Activated B cell treated with CpG ODN at 0.5 μM for 24 hours (primary cell): ENCODE measurements at regions not wholly inside any gene's neighbourhood (a gene's known extent, or its start where the extent isn't known, plus 50 kb on each side); places are given as distances from the start of the nearest gene placed in this dataset.

ENCODE experiments used
- ATAC-seq: fragments of 200-7000 bp; cut with Tn5 transposase; one replicate; pipeline ENCODE4 v1.10.0; 2021; ENCODE audit warnings: low read depth, mild to moderate bottlenecking, moderate library complexity
- CTCF ChIA-PET: fragments of 350-600 bp; sonication (Branson Sonifier 250); formaldehyde crosslinking; loops from one replicate; lab custom pipeline; 2021; ENCODE audit warnings: antibody characterized with exemption; lab: Charles Lee
- POLR2A ChIA-PET: fragments of 350-600 bp; sonication (Branson Sonifier 250); formaldehyde crosslinking; loops from one replicate; lab custom pipeline; 2021; ENCODE audit warnings: antibody characterized with exemption; lab: Charles Lee
- DNase-seq: peaks from one replicate; pipeline ENCODE4 v3.0.0; 2022
- H3K27ac Mint-ChIP-seq: one replicate; pipeline ENCODE4 v1.8.0; 2020; ENCODE audit warnings: mixed read lengths
- H3K27me3 Mint-ChIP-seq: one replicate; pipeline ENCODE4 v1.8.0; 2021; ENCODE audit warnings: mixed read lengths
- H3K36me3 Mint-ChIP-seq: one replicate; pipeline ENCODE4 v1.8.0; 2021; ENCODE audit warnings: low read depth, mixed read lengths
- H3K4me1 Mint-ChIP-seq: one replicate; pipeline ENCODE4 v1.8.0; 2021; ENCODE audit warnings: mixed read lengths
- H3K4me3 Mint-ChIP-seq: one replicate; pipeline ENCODE4 v1.8.0; 2020; ENCODE audit warnings: mild to moderate bottlenecking, mixed read lengths
- H3K9me3 Mint-ChIP-seq: one replicate; pipeline ENCODE4 v1.8.0; 2020; ENCODE audit warnings: mixed read lengths
- CTCF ChIP-seq: fragments of 200-600 bp; IDR thresholded peaks from one replicate; pipeline ENCODE4 v1.8.0; 2022; ENCODE audit warnings: antibody characterized with exemption, mild to moderate bottlenecking
- intact Hi-C: fragments of 100-400 bp; cut with micrococcal nuclease; formaldehyde crosslinking; loops from one replicate; pipeline ENCODE4 v1.15.1; 2024

GRCh38 chr21:41625428-41625827, 117.5 kb upstream of the TMPRSS2 start:
- no peak overlapping the region for H3K4me3 Mint-ChIP-seq
- no peak for TF ChIP-seq CTCF
- ChIA-PET CTCF (no interaction called here), POLR2A (no interaction called here)
- H3K27me3 Mint-ChIP-seq = peaks cover 32% of the 10 kb centered on the region
- H3K4me1 Mint-ChIP-seq = no peaks in the 10 kb centered on the region
- intact Hi-C loops = no loop called here
- H3K36me3 Mint-ChIP-seq = no peaks in the 10 kb centered on the region
- no peak for DNase-seq
- H3K27ac Mint-ChIP-seq = no peak overlapping the region
- no peak for ATAC-seq
- H3K9me3 Mint-ChIP-seq = no peaks in the 10 kb centered on the region

- POLR2A ChIA-PET = no interaction called here
- Mint-ChIP-seq H3K9me3 (no peaks in the 10 kb centered on the region), H3K36me3 (no peaks in the 10 kb centered on the region), H3K27me3 (peaks cover 32% of the 10 kb centered on the region), H3K4me3 (no peak overlapping the region), H3K27ac (no peak overlapping the region), H3K4me1 (no peaks in the 10 kb centered on the region)
- DNase-seq = no peak
- ATAC-seq = no peak
- TF ChIP-seq CTCF = no peak
- CTCF ChIA-PET = no interaction called here
- intact Hi-C loops = no loop called here
Observed at GRCh38 chr21:41624674-41625310, 116.8 kb upstream of the TMPRSS2 start.

- POLR2A ChIA-PET = no interaction called here
Observed at GRCh38 chr21:41623945-41624344, 116.0 kb upstream of the TMPRSS2 start.

GRCh38 chr21:41622831-41623548, 115.0 kb upstream of the TMPRSS2 start:
- intact Hi-C loops = no loop called here
- peaks cover 33% of the 10 kb centered on the region for H3K27me3 Mint-ChIP-seq
- DNase-seq (no peak), ATAC-seq (no peak)
- H3K4me1 Mint-ChIP-seq = no peaks in the 10 kb centered on the region
- POLR2A ChIA-PET = no interaction called here
- H3K27ac Mint-ChIP-seq = no peak overlapping the region
- no peaks in the 10 kb centered on the region for H3K36me3 Mint-ChIP-seq
- no peak for TF ChIP-seq CTCF
- CTCF ChIA-PET = no interaction called here
- H3K9me3 Mint-ChIP-seq = no peaks in the 10 kb centered on the region
- no peak overlapping the region for H3K4me3 Mint-ChIP-seq

More at GRCh38 chr21:41623945-41624344, 116.0 kb upstream of the TMPRSS2 start:
- Mint-ChIP-seq H3K4me1 (no peaks in the 10 kb centered on the region), H3K27me3 (peaks cover 35% of the 10 kb centered on the region), H3K9me3 (no peaks in the 10 kb centered on the region), H3K4me3 (no peak overlapping the region), H3K27ac (no peak overlapping the region), H3K36me3 (no peaks in the 10 kb centered on the region)
- DNase-seq = no peak
- ATAC-seq = no peak
- TF ChIP-seq CTCF = no peak
- CTCF ChIA-PET = no interaction called here
- intact Hi-C loops = no loop called here

GRCh38 chr21:41622201-41622600, 114.2 kb upstream of the TMPRSS2 start:
- TF ChIP-seq CTCF = no peak
- no peak for DNase-seq
- CTCF ChIA-PET = no interaction called here
- POLR2A ChIA-PET = no interaction called here
- no peak for ATAC-seq
- intact Hi-C loops = no loop called here
- Mint-ChIP-seq H3K36me3 (no peaks in the 10 kb centered on the region), H3K4me1 (no peaks in the 10 kb centered on the region), H3K4me3 (no peak overlapping the region), H3K27ac (no peak overlapping the region), H3K27me3 (peaks cover 30% of the 10 kb centered on the region), H3K9me3 (no peaks in the 10 kb centered on the region)
